Heart right ventricle (tissue), 16 donors: ENCODE measurements at regions not wholly inside any gene's neighbourhood (a gene's known extent, or its start where the extent isn't known, plus 50 kb on each side); places are given as distances from the start of the nearest gene placed in this dataset.

ENCODE experiments used
- ATAC-seq, 8 donors: fragments of 200-7000 bp; cut with Tn5 transposase; one replicate each; pipeline ENCODE4 v1.9.1; 2020; ENCODE audit warnings: mild to moderate bottlenecking in 8 of 8, moderate library complexity in 8 of 8, moderate number of reproducible peaks in 1 of 8
- DNase-seq, 2 donors: peaks; one replicate each; pipeline ENCODE4 v3.0.0-alpha.2; 2020
- H3K27ac ChIP-seq, 10 donors: fragments of 200-600 bp; sonication (generic) in 2 of 10; one replicate each; pipeline versions ENCODE4 v1.5.0 to v1.8.0; 2020 to 2022; ENCODE audit warnings: mild to moderate bottlenecking in 3 of 10
- H3K27me3 ChIP-seq, 7 donors: fragments of 200-600 bp; one replicate each; pipeline ENCODE4 v1.8.0; 2021 to 2022; ENCODE audit warnings: mild to moderate bottlenecking in 2 of 7
- H3K36me3 ChIP-seq, 9 donors: fragments of 200-600 bp; sonication (generic) in 1 of 9; one replicate each; pipeline versions ENCODE4 v1.5.0 to v1.8.0; 2020 to 2022; ENCODE audit warnings: mild to moderate bottlenecking in 2 of 9
- H3K4me1 ChIP-seq, 9 donors: fragments of 200-600 bp; sonication (generic) in 1 of 9; one replicate each; pipeline versions ENCODE4 v1.5.0 to v1.8.0; 2020 to 2022; ENCODE audit warnings: mild to moderate bottlenecking in 4 of 9
- H3K4me3 ChIP-seq, 10 donors: fragments of 200-600 bp; sonication (generic) in 2 of 10; one replicate each; pipeline versions ENCODE4 v1.5.0 to v1.8.0; 2020 to 2022; ENCODE audit warnings: mild to moderate bottlenecking in 7 of 10, moderate library complexity in 2 of 10
- H3K9me3 ChIP-seq, 11 donors: fragments of 200-600 bp in 10 of 11; sonication (generic) in 2 of 11; one replicate each; pipeline versions ENCODE4 v1.5.0 to v1.8.0; 2013 to 2022; ENCODE audit warnings: mild to moderate bottlenecking in 2 of 11, control low read depth in 1 of 11, moderate library complexity in 1 of 11
- WGBS, 2 donors: extraction: QIAGEN DNeasy Blood & Tissue Kit; methylation state at CpG; one replicate each; pipeline ENCODE4 v1.1.7; 2013; ENCODE audit warnings: inconsistent platforms in 1 of 2; 5-methylcytosine and 5-hydroxymethylcytosine counted together
- intact Hi-C, 10 donors: fragments of 100-400 bp; cut with DNase I; formaldehyde crosslinking; loops; one replicate each; pipeline versions ENCODE4 v1.11.1 to v1.14.2; 2022
- TF ChIP-seq, protein P1 (sequence below), 9 donors: fragments of 200-600 bp; sonication (generic) in 2 of 9; IDR thresholded peaks; one replicate each; pipeline versions ENCODE4 v1.5.0 to v1.8.0; 2021 to 2022; ENCODE audit warnings: antibody characterized with exemption in 9 of 9, mild to moderate bottlenecking in 5 of 9, moderate library complexity in 1 of 9
- donor health status: Arrhythmogenic right ventricular cardiomyopathy.
- donor health status: ischemic (EF 13 %, LVEDD 7.1; RV severe dilation, severe dysfunction).
- donor health status: healthy with polysubstance abuse.
- donor health status: DM: no; HTN: yes; CAD: no.
- donor health status: DM: no; HTN: no; CAD: no.
- donor health status: ischemic (EF 25% LVEDD 6.9; RV normal size, moderate dysfunction).
- donor health status: ischemic (EF 25% LVEDD 5.7; RV mildly dilated, moderate dysfunction).
- donor health status: healthy.
- donor health status: DM: yes; HTN: yes; CAD: no.
- donor health status: Ischemic cardiomyopathy.
- donor health status: ischemic (EF 35%, LVEDD 5.7; RV mildly dilated, moderate dysfunction).
- donor health status: nonischemic (EF 11% LVEDD 7.7; RV severe dilation, severe dysfunction).
- donor health status: DM: yes; HTN: yes; CAD: no.
- donor health status: PGD.
- donor health status: ischemic (EF 29% LVEDD 5.4; RV normal size, mild dysfunction).
- donor health status: nonischemic (EF 23%, LVEDD 6.1; RV moderate dilation, normal function).

DNA sequence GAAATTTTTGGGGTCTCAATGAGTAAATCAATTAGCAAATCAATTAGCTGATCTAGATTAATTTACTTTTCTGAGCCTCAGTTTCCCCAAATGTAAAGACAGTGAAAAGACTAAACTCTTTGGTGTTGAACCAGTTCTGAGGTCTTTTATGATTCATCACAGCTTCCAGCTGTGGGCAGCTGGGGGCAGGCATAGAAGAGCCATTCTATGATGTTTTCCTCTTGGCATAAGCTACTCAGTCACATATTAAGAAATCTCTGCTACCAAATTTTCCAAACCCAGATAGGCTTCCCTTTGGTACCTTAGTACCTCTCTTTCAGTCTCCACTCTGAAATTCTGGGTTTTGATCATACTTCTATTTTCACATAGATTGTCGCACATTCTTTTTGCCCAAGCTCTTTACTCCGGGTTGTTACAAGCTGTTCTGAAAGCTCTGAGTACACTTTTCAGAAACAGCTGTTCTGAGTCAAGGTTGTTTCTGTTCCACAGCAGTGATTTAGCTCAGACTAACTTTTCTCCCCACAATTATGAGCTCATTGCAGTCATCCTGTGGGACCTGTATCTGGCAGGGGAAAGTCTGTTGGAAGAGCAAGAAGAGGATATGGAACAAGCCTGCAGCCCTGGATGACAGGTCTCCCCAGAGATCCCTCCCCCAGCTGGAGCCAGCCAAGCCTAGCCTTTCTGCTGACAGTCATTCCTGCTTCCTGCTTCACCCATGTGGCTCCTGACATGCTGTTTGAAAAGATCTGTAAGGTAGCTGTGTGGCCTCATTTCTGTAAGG lies 599.6 kb upstream of the GHITM start:
- H3K4me3 ChIP-seq = no peak overlapping the region
- ATAC-seq = peak; percentile 96 to 98 (median 97)
- TF ChIP-seq, protein P1, sequence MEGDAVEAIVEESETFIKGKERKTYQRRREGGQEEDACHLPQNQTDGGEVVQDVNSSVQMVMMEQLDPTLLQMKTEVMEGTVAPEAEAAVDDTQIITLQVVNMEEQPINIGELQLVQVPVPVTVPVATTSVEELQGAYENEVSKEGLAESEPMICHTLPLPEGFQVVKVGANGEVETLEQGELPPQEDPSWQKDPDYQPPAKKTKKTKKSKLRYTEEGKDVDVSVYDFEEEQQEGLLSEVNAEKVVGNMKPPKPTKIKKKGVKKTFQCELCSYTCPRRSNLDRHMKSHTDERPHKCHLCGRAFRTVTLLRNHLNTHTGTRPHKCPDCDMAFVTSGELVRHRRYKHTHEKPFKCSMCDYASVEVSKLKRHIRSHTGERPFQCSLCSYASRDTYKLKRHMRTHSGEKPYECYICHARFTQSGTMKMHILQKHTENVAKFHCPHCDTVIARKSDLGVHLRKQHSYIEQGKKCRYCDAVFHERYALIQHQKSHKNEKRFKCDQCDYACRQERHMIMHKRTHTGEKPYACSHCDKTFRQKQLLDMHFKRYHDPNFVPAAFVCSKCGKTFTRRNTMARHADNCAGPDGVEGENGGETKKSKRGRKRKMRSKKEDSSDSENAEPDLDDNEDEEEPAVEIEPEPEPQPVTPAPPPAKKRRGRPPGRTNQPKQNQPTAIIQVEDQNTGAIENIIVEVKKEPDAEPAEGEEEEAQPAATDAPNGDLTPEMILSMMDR (IDR thresholded peaks at IDR 0.05) = no peak
- peak overlapping the region; percentile 20 to 87 (median 70) for H3K27ac ChIP-seq
- peaks cover 0 to 38% (median 18%) of the 10 kb centered on the region in 9 donors for H3K4me1 ChIP-seq
- H3K27me3 ChIP-seq = no peaks in the 10 kb centered on the region
- DNase-seq = peak; percentile 69 to 90
- no peaks in the 10 kb centered on the region for H3K36me3 ChIP-seq
- WGBS, 2 donors = 32 to 34% methylated on average over 2 of the region's 2 CpGs
- intact Hi-C loops = loop anchor here in 1 of 10 donors (10.0 kb wide), 1 partner anchor 145 kb away; no protein-coding TSS in a partner anchor
- peaks cover 0 to 4% (median 0%) of the 10 kb centered on the region in 11 donors for H3K9me3 ChIP-seq

DNA sequence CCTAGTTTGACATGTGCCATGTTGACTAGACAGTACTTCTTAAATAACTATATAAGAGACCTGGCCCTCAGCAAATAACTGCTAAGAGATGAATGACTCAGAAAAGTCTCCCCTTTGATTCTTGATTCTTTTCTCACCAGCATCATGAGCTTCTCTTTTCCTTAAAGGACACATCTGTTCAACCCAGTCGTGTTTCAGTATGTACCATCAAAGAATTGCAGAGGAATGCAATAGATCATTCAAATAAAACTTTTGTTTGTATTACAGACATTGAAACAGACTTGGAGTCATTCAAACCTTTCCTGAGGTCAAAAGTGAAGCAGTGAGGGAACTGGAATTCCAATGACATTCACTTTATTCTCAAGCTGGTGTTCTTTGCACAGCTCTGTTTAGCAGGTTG lies 598.3 kb upstream of the GHITM start:
- DNase-seq (no peak), ATAC-seq (no peak)
- Histone ChIP-seq H3K27me3 (no peaks in the 10 kb centered on the region), H3K9me3 (peaks cover 0 to 4% (median 0%) of the 10 kb centered on the region in 11 donors), H3K27ac (peak overlapping the region in 9 of 10 donors; percentile 5 to 87 (median 69)), H3K4me1 (peaks cover 0 to 51% (median 21%) of the 10 kb centered on the region in 9 donors), H3K4me3 (no peak overlapping the region), H3K36me3 (no peaks in the 10 kb centered on the region)
- 47 to 48% methylated on average over 1 of the region's 1 CpG for WGBS, 2 donors
- TF ChIP-seq, protein P1 (IDR thresholded peaks at IDR 0.05) = no peak
- intact Hi-C loops = loop anchor here in 1 of 10 donors (10.0 kb wide), 1 partner anchor 146 kb away; no protein-coding TSS in a partner anchor

DNA sequence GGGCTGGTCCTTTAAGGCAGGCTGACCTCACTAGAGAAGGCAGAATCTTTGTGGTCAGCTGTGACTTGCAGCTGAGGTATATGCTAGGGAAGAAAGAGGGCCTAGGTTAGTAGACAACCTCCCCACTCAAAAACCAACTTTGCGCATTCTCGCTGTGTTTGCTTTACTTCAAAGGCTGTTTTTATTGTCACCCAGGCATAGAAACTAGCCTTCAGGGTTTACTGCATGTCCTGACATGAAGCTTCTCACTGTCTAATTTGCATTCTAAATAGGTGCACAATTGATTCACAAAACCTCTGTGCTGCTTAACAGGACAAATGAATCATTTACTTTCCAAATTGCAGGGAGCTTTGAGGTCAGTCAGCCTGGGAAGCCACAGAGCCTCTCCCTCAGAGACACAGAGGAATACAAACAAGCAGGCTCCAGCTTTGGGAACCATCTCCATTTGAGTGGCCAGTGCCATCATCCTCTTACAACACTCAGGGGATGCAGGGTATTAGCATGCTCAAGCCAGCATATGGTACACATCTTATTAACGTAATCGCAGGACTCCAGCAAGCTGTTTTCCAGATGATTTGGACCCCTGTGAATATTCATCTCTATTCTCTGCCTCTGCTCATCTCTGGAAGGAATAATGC lies 596.4 kb upstream of the GHITM start:
- intact Hi-C loops = loop anchor here in 1 of 10 donors (10.0 kb wide), 1 partner anchor 148 kb away; no protein-coding TSS in a partner anchor
- peak in 1 of 2 donors; percentile 31 for DNase-seq
- no peak overlapping the region for H3K4me3 ChIP-seq
- no peaks in the 10 kb centered on the region for H3K9me3 ChIP-seq
- no peaks in the 10 kb centered on the region for H3K36me3 ChIP-seq
- 81 to 86% methylated on average over 4 of the region's 4 CpGs for WGBS, 2 donors
- H3K27me3 ChIP-seq = no peaks in the 10 kb centered on the region
- peak in 1 of 8 donors; percentile 42 for ATAC-seq
- H3K4me1 ChIP-seq = peaks cover 0 to 58% (median 28%) of the 10 kb centered on the region in 9 donors
- TF ChIP-seq, protein P1 (IDR thresholded peaks at IDR 0.05) = no peak
- peak overlapping the region in 8 of 10 donors; percentile 49 to 87 (median 58) for H3K27ac ChIP-seq

DNA sequence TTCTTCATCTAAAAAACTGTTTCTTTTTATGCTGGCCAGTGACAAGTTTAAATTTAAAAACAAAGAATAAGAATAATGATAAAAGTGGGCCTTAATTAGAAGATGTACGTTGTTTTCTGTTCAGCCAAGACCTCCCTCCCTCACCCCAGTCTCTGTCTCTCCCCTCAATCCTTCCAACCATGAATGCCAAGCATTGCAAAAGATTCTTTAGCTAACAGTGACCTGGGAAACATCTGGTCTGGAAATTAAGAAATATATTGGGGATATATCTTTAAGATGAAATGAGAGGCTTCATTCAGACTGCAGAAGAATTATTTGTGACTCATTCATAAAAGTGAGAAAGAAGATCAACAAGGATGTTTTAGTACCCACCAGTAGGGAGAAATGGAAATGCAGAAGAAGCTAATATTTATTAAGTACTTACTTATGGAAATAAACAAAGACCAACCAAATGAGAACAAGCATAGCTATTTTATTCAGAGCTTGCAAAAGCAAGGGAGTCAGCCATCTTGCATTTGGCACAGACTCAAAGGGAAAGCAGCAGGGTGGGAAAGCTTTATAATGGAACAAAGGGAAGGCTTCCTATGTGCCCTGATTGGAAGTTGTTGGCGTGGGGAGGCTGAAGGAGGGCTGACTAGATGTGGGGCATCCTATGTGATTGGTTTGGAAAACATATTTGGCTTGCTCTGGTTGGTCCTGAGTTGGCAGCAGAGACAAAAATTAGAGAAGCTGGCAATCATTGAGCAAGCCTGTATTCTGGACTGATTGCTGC lies 595.4 kb upstream of the GHITM start:
- peaks cover 0 to 58% (median 28%) of the 10 kb centered on the region in 9 donors for H3K4me1 ChIP-seq
- peak overlapping the region in 9 of 10 donors; percentile 14 to 87 (median 56) for H3K27ac ChIP-seq

More for the DNA sequence above, 595.4 kb upstream of the GHITM start:
- Histone ChIP-seq H3K4me3 (no peak overlapping the region), H3K36me3 (no peaks in the 10 kb centered on the region), H3K27me3 (no peaks in the 10 kb centered on the region), H3K9me3 (peaks cover 0 to 9% (median 0%) of the 10 kb centered on the region in 11 donors)
- ATAC-seq = no peak
- no peak for DNase-seq
- intact Hi-C loops = loop anchor here in 1 of 10 donors (10.0 kb wide), 1 partner anchor 149 kb away; no protein-coding TSS in a partner anchor
- TF ChIP-seq, protein P1 (IDR thresholded peaks at IDR 0.05) = no peak
- 79 to 83% methylated on average over 2 of the region's 2 CpGs for WGBS, 2 donors
